A673 (cell line): ENCODE measurements at regions not wholly inside any gene's neighbourhood (a gene's known extent, or its start where the extent isn't known, plus 50 kb on each side); places are given as distances from the start of the nearest gene placed in this dataset.
A peak's percentile ranks its signal among the peaks of the same experiment; 100 is the strongest.

Experiments used
- BruUV-seq: library from RNA; stranded (reverse); fragments of 400-500 nt; replicated peaks from 2 replicates; lab custom pipeline; 2021; lab: Mats Ljungman, UMichigan
- CTCF ChIA-PET: fragments of 300-600 bp; sonication (Branson Sonifier 250); formaldehyde crosslinking; loops from one replicate; lab custom pipeline; 2022; ENCODE audit warnings: antibody characterized with exemption; lab: Charles Lee
- POLR2A ChIA-PET: fragments of 300-600 bp; sonication (Branson Sonifier 250); formaldehyde crosslinking; loops from one replicate; lab custom pipeline; 2022; ENCODE audit warnings: antibody characterized with exemption; ENCODE audit not compliant: low non-redundant PET; lab: Charles Lee
- DNase-seq: peaks from one replicate; pipeline ENCODE4 v3.0.0-alpha.2; 2015; ENCODE audit warnings: low spot score
- H3K27ac ChIP-seq: fragments of 200-600 bp; sonication (generic); 2 replicates; pipeline ENCODE4 v1.5.1; 2016; ENCODE audit warnings: mixed run types, low read depth, mild to moderate bottlenecking, mixed read lengths, antibody characterized with exemption, low read length; ENCODE audit not compliant: poor library complexity, severe bottlenecking
- H3K27me3 ChIP-seq: fragments of 200-600 bp; sonication (generic); replicated peaks from 2 replicates; pipeline ENCODE4 v1.6.1; 2017; ENCODE audit warnings: mixed run types, low read depth, mild to moderate bottlenecking, mixed read lengths, antibody characterized with exemption, low read length; ENCODE audit not compliant: insufficient read depth, poor library complexity
- H3K36me3 ChIP-seq: fragments of 200-600 bp; sonication (generic); 2 replicates; pipeline ENCODE4 v1.6.1; 2016; ENCODE audit warnings: mixed run types, mild to moderate bottlenecking, mixed read lengths, antibody characterized with exemption, low read length; ENCODE audit not compliant: insufficient read depth, poor library complexity, severe bottlenecking
- H3K4me1 ChIP-seq: fragments of 200-600 bp; sonication (generic); 2 replicates; pipeline ENCODE4 v1.6.1; 2017; ENCODE audit warnings: mixed run types, mild to moderate bottlenecking, mixed read lengths, antibody characterized with exemption, low read length; ENCODE audit not compliant: insufficient read depth, poor library complexity, severe bottlenecking
- H3K4me3 ChIP-seq: fragments of 200-600 bp; sonication (generic); 2 replicates; pipeline ENCODE4 v1.5.1; 2016; ENCODE audit warnings: low read depth, mixed run types, mild to moderate bottlenecking, mixed read lengths, low read length; ENCODE audit not compliant: poor library complexity, severe bottlenecking
- H3K9me3 ChIP-seq: fragments of 200-600 bp; sonication (generic); 2 replicates; pipeline ENCODE4 v1.6.1; 2016; ENCODE audit warnings: mixed run types, low read depth, mild to moderate bottlenecking, mixed read lengths, antibody characterized with exemption, low read length; ENCODE audit not compliant: poor library complexity, severe bottlenecking
- CTCF ChIP-seq: fragments of 300-800, 200-600 bp; sonication (generic); conservative IDR thresholded peaks from 2 replicates; pipeline ENCODE4 v1.5.1; 2017; ENCODE audit warnings: low read depth, mild to moderate bottlenecking, antibody characterized with exemption, low read length, moderate library complexity, mixed read lengths
- EZH2 ChIP-seq: fragments of 200-600 bp; sonication (generic); IDR thresholded peaks from 2 replicates; pipeline ENCODE4 v1.6.1; 2017; ENCODE audit warnings: borderline replicate concordance, low read depth, mild to moderate bottlenecking, mixed read lengths, antibody characterized with exemption, low read length; ENCODE audit not compliant: poor library complexity, severe bottlenecking
- intact Hi-C: fragments of 100-400 bp; cut with micrococcal nuclease; formaldehyde crosslinking; loops from one replicate; pipeline ENCODE4 v1.10.0; 2022; ENCODE audit not compliant: unreplicated experiment

- H3K4me3 ChIP-seq = no peak overlapping the region
- no peaks in the 10 kb centered on the region for H3K27me3 ChIP-seq
- no peaks in the 10 kb centered on the region for H3K36me3 ChIP-seq
- H3K27ac ChIP-seq = no peak overlapping the region
- TF ChIP-seq EZH2 (no peak), CTCF (no peak)
- CTCF ChIA-PET = no interaction called here
- BruUV-seq = no TSS peak
- intact Hi-C loops = no loop called here
- POLR2A ChIA-PET = no interaction called here
- H3K9me3 ChIP-seq = peaks cover 5% of the 10 kb centered on the region
- peak; percentile 52 for DNase-seq
- H3K4me1 ChIP-seq = peaks cover 35% of the 10 kb centered on the region
These were observed 179.5 kb downstream of the ZFP64 start for GRCh38 chr20:52012079-52012478.

GRCh38 chr20:52011093-52011492 lies 180.5 kb downstream of the ZFP64 start:
- ChIA-PET POLR2A (no interaction called here), CTCF (no interaction called here)
- no peak for DNase-seq
- intact Hi-C loops = no loop called here
- Histone ChIP-seq H3K4me1 (peaks cover 35% of the 10 kb centered on the region), H3K36me3 (no peaks in the 10 kb centered on the region), H3K27me3 (no peaks in the 10 kb centered on the region), H3K27ac (no peak overlapping the region), H3K4me3 (no peak overlapping the region), H3K9me3 (peaks cover 5% of the 10 kb centered on the region)
- TF ChIP-seq EZH2 = no peak
- no peak for TF ChIP-seq CTCF
- BruUV-seq = no TSS peak

GRCh38 chr20:52010541-52010940 lies 181.0 kb downstream of the ZFP64 start:
- ChIA-PET CTCF (no interaction called here), POLR2A (no interaction called here)
- no peak for DNase-seq
- Histone ChIP-seq H3K27me3 (no peaks in the 10 kb centered on the region), H3K9me3 (peaks cover 5% of the 10 kb centered on the region), H3K36me3 (no peaks in the 10 kb centered on the region), H3K27ac (no peak overlapping the region), H3K4me1 (peaks cover 29% of the 10 kb centered on the region), H3K4me3 (no peak overlapping the region)
- no TSS peak for BruUV-seq
- TF ChIP-seq CTCF = no peak
- intact Hi-C loops = no loop called here
